Esophagus (tissue), 2 donors: ENCODE measurements at regions not wholly inside any gene's neighbourhood (a gene's known extent, or its start where the extent isn't known, plus 50 kb on each side); places are given as distances from the start of the nearest gene placed in this dataset.

Experiments used
- H3K27ac ChIP-seq, 2 donors: one replicate each; pipeline ENCODE4 v1.5.1; 2013; ENCODE audit warnings: low read depth in 2 of 2, mild to moderate bottlenecking in 2 of 2, inconsistent platforms in 1 of 2, low read length in 1 of 2, moderate library complexity in 1 of 2
- H3K27me3 ChIP-seq, 2 donors: one replicate each; pipeline ENCODE4 v1.6.1; 2013; ENCODE audit warnings: low read length in 2 of 2, control low read depth in 1 of 2, mild to moderate bottlenecking in 1 of 2; ENCODE audit not compliant: insufficient read depth in 2 of 2, control insufficient read depth in 1 of 2
- H3K36me3 ChIP-seq, 2 donors: one replicate each; pipeline ENCODE4 v1.6.1; 2013; ENCODE audit warnings: low read length in 1 of 2; ENCODE audit not compliant: control insufficient read depth in 2 of 2, insufficient read depth in 2 of 2
- H3K4me1 ChIP-seq, 2 donors: one replicate each; pipeline ENCODE4 v1.6.1; 2013; ENCODE audit warnings: low read length in 1 of 2; ENCODE audit not compliant: control insufficient read depth in 2 of 2, insufficient read depth in 2 of 2
- H3K4me3 ChIP-seq, 2 donors: one replicate each; pipeline ENCODE4 v1.5.1; 2013; ENCODE audit warnings: low read length in 2 of 2, mild to moderate bottlenecking in 2 of 2, low read depth in 1 of 2, moderate library complexity in 1 of 2
- H3K9me3 ChIP-seq, 2 donors: one replicate each; pipeline ENCODE4 v1.6.1; 2013; ENCODE audit warnings: mild to moderate bottlenecking in 2 of 2, low read depth in 1 of 2, low read length in 1 of 2, moderate library complexity in 1 of 2; ENCODE audit not compliant: control insufficient read depth in 2 of 2, insufficient read depth in 1 of 2
- WGBS, 2 donors: extraction: QIAGEN DNeasy Blood & Tissue Kit; methylation state at CpG; one replicate each; pipeline ENCODE4 v1.1.7; 2013; 5-methylcytosine and 5-hydroxymethylcytosine counted together
- donor health status: healthy with polysubstance abuse.
- donor health status: Bipolar disorder and iron deficiency.

DNA sequence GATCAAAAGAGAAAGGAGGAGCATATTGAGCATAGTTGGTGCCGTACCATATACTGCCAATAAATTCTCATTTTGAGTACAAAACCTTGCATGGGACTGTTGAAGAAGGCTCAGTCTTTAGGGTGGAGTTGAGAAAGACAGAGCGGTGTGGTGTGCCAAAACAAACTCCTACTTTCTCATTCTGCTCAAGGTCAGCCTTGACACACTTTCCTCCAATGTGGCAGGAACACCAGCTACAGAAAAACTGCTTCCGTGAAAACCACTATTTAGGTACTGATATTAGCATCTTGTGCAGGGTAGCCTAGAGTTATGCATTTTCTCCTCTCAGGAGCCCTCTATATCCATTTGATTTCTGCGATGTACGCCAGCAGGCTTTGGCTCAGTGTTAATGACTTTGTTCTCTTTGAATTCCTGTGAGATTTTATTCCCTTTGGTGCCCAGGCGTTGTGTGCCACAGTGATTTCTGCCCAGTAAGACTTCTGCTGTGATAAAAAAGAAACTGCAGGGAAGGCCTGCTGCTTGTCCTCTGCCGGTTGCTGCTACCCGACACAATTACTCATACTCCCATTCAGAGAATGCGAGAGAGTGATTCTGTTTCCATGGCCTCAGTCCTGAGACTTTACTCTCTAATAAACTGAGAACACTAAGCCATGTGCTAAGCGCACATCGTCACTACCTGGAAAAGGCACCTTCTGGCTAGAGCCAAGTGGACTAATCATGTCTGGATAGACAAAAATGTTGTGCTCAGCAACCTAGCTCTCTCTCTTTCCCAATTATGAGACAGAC lies 88.3 kb upstream of the MDM1 start:
- Histone ChIP-seq H3K9me3 (no peaks in the 10 kb centered on the region), H3K36me3 (no peaks in the 10 kb centered on the region), H3K4me1 (peaks cover 0 to 2% of the 10 kb centered on the region in 2 donors), H3K27me3 (no peaks in the 10 kb centered on the region), H3K4me3 (no peak overlapping the region), H3K27ac (no peak overlapping the region)
- 53 to 60% methylated on average over 11 of the region's 11 CpGs for WGBS, 2 donors

DNA sequence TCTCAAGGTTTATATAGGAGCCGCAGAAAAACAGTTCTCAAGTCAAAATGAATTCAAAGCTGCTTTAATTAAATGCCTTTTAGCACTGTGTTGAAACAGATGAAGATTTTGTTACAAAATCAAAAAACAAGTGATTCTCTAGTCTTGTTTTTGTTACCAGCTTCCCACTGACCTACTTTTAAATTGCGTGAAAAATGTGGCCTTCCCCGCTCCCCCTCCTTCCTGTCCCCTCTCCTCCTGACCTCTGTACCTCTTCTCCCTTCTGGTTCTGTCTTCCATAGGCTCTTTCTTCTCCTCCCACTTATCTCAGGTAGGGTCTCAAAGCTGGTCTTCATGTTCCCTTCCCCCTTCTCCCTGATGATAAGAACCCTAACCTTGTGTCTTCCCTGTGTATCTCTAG lies 90.0 kb upstream of the MDM1 start:
- Histone ChIP-seq H3K4me1 (no peaks in the 10 kb centered on the region), H3K27me3 (no peaks in the 10 kb centered on the region), H3K36me3 (no peaks in the 10 kb centered on the region), H3K4me3 (no peak overlapping the region), H3K27ac (no peak overlapping the region), H3K9me3 (no peaks in the 10 kb centered on the region)
- 85 to 87% methylated on average over 3 of the region's 3 CpGs for WGBS, 2 donors

DNA sequence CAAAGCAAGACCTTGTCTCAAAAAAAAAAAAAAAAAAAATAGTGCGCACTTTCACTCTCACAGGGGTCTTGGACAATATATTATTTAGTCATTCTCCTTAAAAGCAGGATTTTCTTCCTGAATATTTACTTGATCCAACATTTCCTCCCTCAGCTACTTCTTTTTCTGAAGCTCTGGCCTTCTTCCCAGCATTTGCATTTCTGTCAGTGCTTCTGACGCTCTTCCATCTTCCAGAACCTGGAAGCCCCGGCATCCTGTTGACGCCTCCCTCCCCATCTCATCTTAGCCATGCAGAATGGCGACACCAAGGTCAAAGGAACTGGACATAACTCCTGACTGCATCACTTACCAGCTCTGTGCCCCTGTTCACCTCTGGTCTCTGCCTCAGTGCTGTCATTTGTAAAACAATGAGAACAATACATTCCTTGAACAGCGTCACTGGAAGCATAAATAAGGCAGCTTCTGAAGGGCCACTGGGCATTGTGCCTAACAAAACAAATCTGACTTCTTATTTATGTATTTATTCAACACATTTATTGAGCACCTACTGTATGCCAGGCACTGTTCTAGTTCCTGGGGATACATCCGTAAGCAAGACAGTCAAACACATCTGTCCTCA lies 90.9 kb upstream of the MDM1 start:
- Histone ChIP-seq H3K36me3 (no peaks in the 10 kb centered on the region), H3K4me3 (no peak overlapping the region), H3K9me3 (no peaks in the 10 kb centered on the region), H3K27me3 (no peaks in the 10 kb centered on the region), H3K27ac (no peak overlapping the region), H3K4me1 (no peaks in the 10 kb centered on the region)
- whole genome bisulfite sequencing, 2 donors = 68 to 70% methylated on average over 7 of the region's 7 CpGs

DNA sequence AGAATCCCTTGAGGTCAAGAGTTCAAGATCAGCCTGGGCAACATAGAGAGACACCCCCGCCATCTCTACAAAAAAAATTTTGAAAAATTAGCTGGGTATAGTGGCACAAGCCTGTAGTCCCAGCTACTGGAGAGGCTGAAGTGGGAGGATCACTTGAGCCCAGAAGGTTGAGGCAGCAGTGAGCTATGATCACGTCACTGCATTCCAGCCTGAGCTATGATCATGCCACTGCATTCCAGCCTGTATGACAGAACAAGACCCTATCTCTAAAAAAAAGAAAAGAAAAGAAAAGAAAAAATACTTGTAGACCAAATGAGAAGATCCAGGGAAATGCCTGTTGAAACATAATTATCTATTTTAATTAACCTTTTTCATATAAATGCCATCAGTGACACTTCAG lies 93.8 kb upstream of the MDM1 start:
- H3K9me3 ChIP-seq = no peaks in the 10 kb centered on the region
- no peaks in the 10 kb centered on the region for H3K36me3 ChIP-seq
- H3K4me1 ChIP-seq = no peaks in the 10 kb centered on the region
- no peak overlapping the region for H3K4me3 ChIP-seq
- WGBS, 2 donors = 87% methylated on average over 2 of the region's 2 CpGs
- H3K27ac ChIP-seq = no peak overlapping the region
- H3K27me3 ChIP-seq = no peaks in the 10 kb centered on the region

DNA sequence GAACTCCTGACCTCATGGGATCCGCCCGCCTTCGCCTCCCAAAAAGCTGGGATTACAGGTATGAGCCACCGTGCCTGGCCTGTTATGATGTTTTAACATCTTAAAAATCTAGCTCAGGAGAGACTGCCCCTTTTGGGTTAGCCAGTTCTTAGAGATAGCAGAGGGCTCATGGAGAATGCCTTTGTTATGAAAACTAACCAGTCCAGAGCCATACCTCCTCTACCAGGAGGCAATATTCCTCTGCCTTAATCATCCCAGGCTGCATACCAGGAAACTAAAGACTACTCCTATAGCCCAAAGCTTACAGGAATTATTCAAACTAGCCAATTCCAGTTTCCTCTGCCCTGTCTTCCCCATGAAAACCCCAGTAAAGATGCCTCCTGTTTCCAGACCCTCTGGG lies 96.0 kb upstream of the MDM1 start:
- no peaks in the 10 kb centered on the region for H3K36me3 ChIP-seq
- H3K4me3 ChIP-seq = no peak overlapping the region
- no peak overlapping the region for H3K27ac ChIP-seq
- no peaks in the 10 kb centered on the region for H3K9me3 ChIP-seq
- H3K27me3 ChIP-seq = no peaks in the 10 kb centered on the region
- H3K4me1 ChIP-seq = no peaks in the 10 kb centered on the region
- WGBS, 2 donors = 94 to 96% methylated on average over 4 of the region's 4 CpGs

DNA sequence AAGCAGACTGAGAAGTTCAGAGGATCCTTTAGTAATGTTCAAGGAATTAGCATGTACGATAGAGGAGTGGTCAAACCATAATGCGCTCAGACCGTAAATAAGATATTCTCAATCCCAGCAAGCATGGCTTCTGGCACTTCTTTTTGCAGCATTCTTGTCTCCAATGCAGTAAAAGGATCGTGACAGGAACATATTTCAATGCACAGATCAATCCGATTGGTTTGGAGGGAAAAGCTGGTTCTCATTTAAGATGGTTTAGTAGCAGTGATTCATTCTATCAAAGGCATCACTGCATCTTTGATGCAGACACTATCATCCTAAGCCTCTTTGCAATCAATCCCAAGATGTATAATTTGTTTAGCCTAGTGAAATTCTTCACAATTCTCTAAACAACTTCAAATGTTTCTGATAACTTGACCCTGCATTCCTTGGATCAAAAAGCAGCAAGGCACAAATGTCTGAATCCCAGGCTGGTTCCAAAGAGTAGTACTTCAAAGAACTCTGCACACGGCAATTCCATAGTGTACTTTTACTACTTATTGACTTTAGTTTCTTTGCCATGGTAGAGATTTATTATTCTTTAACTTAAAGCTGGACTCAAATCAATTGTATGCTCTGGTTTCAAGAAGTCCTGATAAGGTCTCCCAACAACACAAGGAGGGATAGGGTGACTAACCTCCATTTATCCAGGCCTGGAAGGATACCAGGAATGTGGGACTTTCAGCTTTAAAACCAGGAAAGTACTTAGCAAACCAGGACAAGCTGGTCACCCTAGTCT lies 96.8 kb upstream of the MDM1 start:
- Histone ChIP-seq H3K4me3 (no peak overlapping the region), H3K27me3 (no peaks in the 10 kb centered on the region), H3K9me3 (no peaks in the 10 kb centered on the region), H3K36me3 (no peaks in the 10 kb centered on the region), H3K27ac (no peak overlapping the region), H3K4me1 (no peaks in the 10 kb centered on the region)
- WGBS, 2 donors = 78 to 87% methylated on average over 6 of the region's 6 CpGs

DNA sequence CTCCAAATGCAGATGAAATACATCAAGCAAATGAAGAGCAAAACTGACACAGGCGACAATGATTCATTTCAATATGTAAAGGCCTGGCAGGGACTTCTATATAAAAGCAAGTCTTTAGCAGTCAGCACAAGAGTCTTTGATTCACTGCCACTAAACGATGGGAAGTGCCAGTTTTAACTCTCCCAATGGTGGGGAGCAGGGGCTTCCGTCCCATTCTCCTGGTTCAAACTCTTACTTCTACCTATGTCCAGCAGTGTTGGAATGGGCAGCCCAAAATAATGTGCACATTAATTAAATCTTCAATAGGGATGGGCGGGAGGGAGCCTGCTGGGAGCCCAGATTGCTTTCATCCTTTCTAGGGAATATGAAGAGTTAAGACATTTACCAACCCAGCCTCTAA lies 97.5 kb upstream of the MDM1 start:
- no peak overlapping the region for H3K4me3 ChIP-seq
- no peaks in the 10 kb centered on the region for H3K9me3 ChIP-seq
- no peaks in the 10 kb centered on the region for H3K27me3 ChIP-seq
- H3K4me1 ChIP-seq = no peaks in the 10 kb centered on the region
- 73 to 79% methylated on average over 4 of the region's 4 CpGs for WGBS, 2 donors
- H3K36me3 ChIP-seq = no peaks in the 10 kb centered on the region
- no peak overlapping the region for H3K27ac ChIP-seq

DNA sequence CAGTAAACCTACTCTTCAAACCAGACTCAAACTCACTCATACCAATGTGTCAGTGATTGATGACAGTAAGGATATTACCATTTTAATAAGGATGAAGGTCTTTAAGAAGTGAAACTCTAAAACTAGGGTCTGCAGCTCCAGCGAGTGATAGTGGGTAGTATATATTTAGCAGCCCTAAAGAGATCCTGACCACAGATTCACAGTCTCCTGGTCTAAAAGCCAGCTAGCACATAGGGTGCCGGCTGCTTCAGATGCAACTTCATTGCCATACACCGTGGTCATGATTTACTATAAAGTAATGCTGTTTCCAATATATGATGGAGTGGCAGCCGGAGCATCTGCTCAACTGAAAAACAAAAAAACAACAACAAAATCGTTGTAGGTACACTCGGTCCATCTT lies 99.6 kb upstream of the MDM1 start:
- WGBS, 2 donors = 87 to 88% methylated on average over 6 of the region's 6 CpGs
- H3K27me3 ChIP-seq = no peaks in the 10 kb centered on the region
- H3K27ac ChIP-seq = no peak overlapping the region
- H3K9me3 ChIP-seq = no peaks in the 10 kb centered on the region
- no peaks in the 10 kb centered on the region for H3K36me3 ChIP-seq
- H3K4me1 ChIP-seq = no peaks in the 10 kb centered on the region
- H3K4me3 ChIP-seq = no peak overlapping the region

DNA sequence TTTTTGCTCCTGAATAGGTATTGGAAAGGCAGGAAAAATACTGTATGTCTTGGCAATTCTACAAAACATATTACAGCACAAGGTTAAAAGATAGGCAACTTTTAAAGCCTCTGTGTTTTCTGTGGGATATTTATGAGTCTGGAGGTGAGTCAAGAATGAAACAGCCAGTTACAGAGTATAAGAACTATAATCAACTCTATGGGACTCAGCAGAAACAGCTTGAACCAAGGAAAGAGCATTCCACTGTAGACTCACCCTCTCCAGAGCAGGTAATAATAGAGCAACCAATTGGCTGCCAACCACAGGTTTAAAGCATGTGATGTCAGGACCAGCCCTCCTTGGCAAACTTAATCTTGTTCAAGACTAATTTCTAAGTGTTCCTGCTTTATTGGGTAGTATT lies 100.5 kb upstream of the MDM1 start:
- no peak overlapping the region for H3K4me3 ChIP-seq
- no peak overlapping the region for H3K27ac ChIP-seq
- H3K36me3 ChIP-seq = no peaks in the 10 kb centered on the region
- H3K4me1 ChIP-seq = no peaks in the 10 kb centered on the region
- H3K9me3 ChIP-seq = no peaks in the 10 kb centered on the region
- no peaks in the 10 kb centered on the region for H3K27me3 ChIP-seq
